PC-9 (cell line): ENCODE measurements at regions not wholly inside any gene's neighbourhood (a gene's known extent, or its start where the extent isn't known, plus 50 kb on each side); places are given as distances from the start of the nearest gene placed in this dataset.

Experiments
- BruUV-seq: library from RNA; stranded (reverse); fragments of 400-500 nt; replicated peaks from 2 replicates; lab custom pipeline; 2021; lab: Mats Ljungman, UMichigan
- CTCF ChIA-PET: fragments of 300-600 bp; sonication (Branson Sonifier 250); formaldehyde crosslinking; loops from one replicate; lab custom pipeline; 2022; ENCODE audit warnings: antibody characterized with exemption; lab: Charles Lee
- POLR2A ChIA-PET: fragments of 300-600 bp; sonication (Branson Sonifier 250); formaldehyde crosslinking; loops from one replicate; lab custom pipeline; 2022; ENCODE audit warnings: antibody characterized with exemption; ENCODE audit not compliant: unreplicated experiment; lab: Charles Lee
- DNase-seq, 2 experiments: peaks; one replicate each; pipeline versions ENCODE4 v3.0.0 to v3.0.0-alpha.2; 2015 to 2022; ENCODE audit warnings: mixed read lengths in 1 of 2
- H2AFZ ChIP-seq: fragments of 200-600 bp; sonication (generic); 2 replicates; pipeline ENCODE4 v1.8.1; 2017; ENCODE audit warnings: antibody characterized with exemption
- H3F3A ChIP-seq: fragments of 200-600 bp; sonication (generic); 2 replicates; pipeline ENCODE4 v1.8.1; 2017; ENCODE audit warnings: antibody characterized with exemption, mild to moderate bottlenecking, low read depth; ENCODE audit not compliant: insufficient read depth
- H3K27ac ChIP-seq: fragments of 200-600 bp; sonication (generic); 2 replicates; pipeline ENCODE4 v1.6.1; 2016; ENCODE audit warnings: mixed run types
- H3K27me3 ChIP-seq: fragments of 200-600 bp; sonication (generic); 2 replicates; pipeline ENCODE4 v1.6.1; 2016; ENCODE audit warnings: low read depth, mixed run types; ENCODE audit not compliant: insufficient read depth
- H3K36me3 ChIP-seq: fragments of 200-600 bp; sonication (generic); 2 replicates; pipeline ENCODE4 v1.6.1; 2016; ENCODE audit warnings: low read depth, mixed run types
- H3K4me1 ChIP-seq: fragments of 200-600 bp; sonication (generic); replicated peaks from 2 replicates; pipeline ENCODE4 v1.6.1; 2016; ENCODE audit warnings: mixed run types; ENCODE audit not compliant: insufficient read depth
- H3K4me2 ChIP-seq: fragments of 200-600 bp; sonication (generic); 2 replicates; pipeline ENCODE4 v1.6.1; 2017; ENCODE audit warnings: mixed run types
- H3K4me3 ChIP-seq: fragments of 200-600 bp; sonication (generic); 2 replicates; pipeline ENCODE4 v1.6.1; 2016; ENCODE audit warnings: mixed run types
- H3K79me2 ChIP-seq: fragments of 200-600 bp; sonication (generic); 2 replicates; pipeline ENCODE4 v1.6.1; 2017; ENCODE audit warnings: low read depth, mixed run types
- H3K9me2 ChIP-seq: fragments of 200-600 bp; sonication (generic); 2 replicates; pipeline ENCODE4 v1.8.1; 2017; ENCODE audit warnings: mild to moderate bottlenecking; ENCODE audit not compliant: insufficient read depth
- H3K9me3 ChIP-seq: fragments of 200-600 bp; sonication (generic); 2 replicates; pipeline ENCODE4 v1.8.1; 2016; ENCODE audit warnings: low read depth; ENCODE audit not compliant: insufficient read depth
- H4K20me1 ChIP-seq: fragments of 200-600 bp; sonication (generic); 2 replicates; pipeline ENCODE4 v1.8.1; 2017; ENCODE audit not compliant: insufficient read depth
- CTCF ChIP-seq: fragments of 200-600 bp; sonication (generic); conservative IDR thresholded peaks from 2 replicates; pipeline ENCODE4 v1.6.1; 2017; ENCODE audit warnings: mixed run types, antibody characterized with exemption, mild to moderate bottlenecking, moderate library complexity
- EZH2 ChIP-seq: fragments of 200-600 bp; sonication (generic); IDR thresholded peaks from 2 replicates; pipeline ENCODE4 v1.8.0; 2017; ENCODE audit warnings: antibody characterized with exemption, low read depth
- intact Hi-C: fragments of 100-400 bp; cut with micrococcal nuclease; formaldehyde crosslinking; loops from one replicate; pipeline ENCODE4 v1.10.0; 2022; ENCODE audit not compliant: unreplicated experiment

- intact Hi-C loops, result no loop called here
- Histone ChIP-seq H3K9me2 (no peaks in the 10 kb centered on the region), H3K4me3 (no peak overlapping the region), H3K36me3 (no peaks in the 10 kb centered on the region), H3K4me1 (no peaks in the 10 kb centered on the region), H3K27me3 (no peaks in the 10 kb centered on the region), H4K20me1 (no peaks in the 10 kb centered on the region), H3K79me2 (no peaks in the 10 kb centered on the region), H3K9me3 (no peaks in the 10 kb centered on the region), H3F3A (no peaks in the 10 kb centered on the region), H3K27ac (no peak overlapping the region), H2AFZ (no peak overlapping the region), H3K4me2 (no peak overlapping the region)
- no TSS peak for BruUV-seq
- TF ChIP-seq EZH2, result no peak
- no peak for TF ChIP-seq CTCF
- DNase-seq, result no peak
- ChIA-PET POLR2A (no interaction called here), CTCF (no interaction called here)
Measured at GRCh38 chr4:110769578-110769977, 146.7 kb upstream of the PITX2 start.

DNA sequence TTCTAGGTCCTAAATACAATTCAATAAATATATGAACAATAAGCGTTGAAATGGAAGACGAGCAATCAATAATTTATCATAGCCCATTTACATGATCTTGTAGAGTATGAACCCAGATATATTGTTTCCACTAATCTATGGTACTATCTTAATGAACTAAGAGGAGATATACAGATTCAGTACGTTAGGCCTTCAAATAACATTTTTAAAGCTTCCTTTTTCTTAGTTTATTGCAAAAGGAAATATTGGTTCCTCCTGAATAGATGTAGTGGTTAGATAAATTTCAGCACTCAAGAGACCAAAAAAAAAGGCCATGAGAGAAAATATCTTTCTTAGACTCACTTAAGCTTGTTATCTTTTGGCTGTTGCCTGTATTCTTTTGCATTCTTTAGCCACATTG lies 147.5 kb upstream of the PITX2 start:
- intact Hi-C loops, result no loop called here
- DNase-seq, result no peak
- ChIA-PET POLR2A (no interaction called here), CTCF (no interaction called here)
- Histone ChIP-seq H3K4me2 (no peak overlapping the region), H3K36me3 (no peaks in the 10 kb centered on the region), H3K27ac (no peak overlapping the region), H4K20me1 (no peaks in the 10 kb centered on the region), H3F3A (no peaks in the 10 kb centered on the region), H3K4me3 (no peak overlapping the region), H3K4me1 (no peaks in the 10 kb centered on the region), H2AFZ (no peak overlapping the region), H3K9me3 (no peaks in the 10 kb centered on the region), H3K79me2 (no peaks in the 10 kb centered on the region), H3K27me3 (no peaks in the 10 kb centered on the region), H3K9me2 (no peaks in the 10 kb centered on the region)
- no TSS peak for BruUV-seq
- TF ChIP-seq CTCF, result no peak
- TF ChIP-seq EZH2, result no peak

- no TSS peak for BruUV-seq
- H3F3A ChIP-seq, result no peaks in the 10 kb centered on the region
- H3K36me3 ChIP-seq, result no peaks in the 10 kb centered on the region
- H4K20me1 ChIP-seq, result no peaks in the 10 kb centered on the region
- H3K27ac ChIP-seq, result no peak overlapping the region
- intact Hi-C loops, result no loop called here
- no peak overlapping the region for H2AFZ ChIP-seq
- no peak for DNase-seq
- no peaks in the 10 kb centered on the region for H3K4me1 ChIP-seq
- no peaks in the 10 kb centered on the region for H3K79me2 ChIP-seq
- TF ChIP-seq CTCF, result no peak
- no peak for TF ChIP-seq EZH2
- ChIA-PET CTCF (no interaction called here), POLR2A (no interaction called here)
- H3K4me2 ChIP-seq, result no peak overlapping the region
- H3K9me3 ChIP-seq, result no peaks in the 10 kb centered on the region
- no peaks in the 10 kb centered on the region for H3K9me2 ChIP-seq
- H3K27me3 ChIP-seq, result no peaks in the 10 kb centered on the region
- no peak overlapping the region for H3K4me3 ChIP-seq
Measured at GRCh38 chr4:110778521-110778920, 155.6 kb upstream of the PITX2 start.
